CD4-positive, alpha-beta T cell treated with Interleukin-2 at 100 ng/mL for 4 hours (primary cell): ENCODE measurements at regions not wholly inside any gene's neighbourhood (a gene's known extent, or its start where the extent isn't known, plus 50 kb on each side); places are given as distances from the start of the nearest gene placed in this dataset.

ENCODE experiments used
- DNase-seq: peaks from one replicate; pipeline ENCODE4 v3.0.0-alpha.2; 2020; ENCODE audit warnings: low spot score

GRCh38 chr11:69918231-69918937, 99.2 kb upstream of the FGF3 start:
- no peak for DNase-seq

GRCh38 chr11:69918938-69919650, 99.9 kb upstream of the FGF3 start:
- DNase-seq: peak; percentile 46

DNA sequence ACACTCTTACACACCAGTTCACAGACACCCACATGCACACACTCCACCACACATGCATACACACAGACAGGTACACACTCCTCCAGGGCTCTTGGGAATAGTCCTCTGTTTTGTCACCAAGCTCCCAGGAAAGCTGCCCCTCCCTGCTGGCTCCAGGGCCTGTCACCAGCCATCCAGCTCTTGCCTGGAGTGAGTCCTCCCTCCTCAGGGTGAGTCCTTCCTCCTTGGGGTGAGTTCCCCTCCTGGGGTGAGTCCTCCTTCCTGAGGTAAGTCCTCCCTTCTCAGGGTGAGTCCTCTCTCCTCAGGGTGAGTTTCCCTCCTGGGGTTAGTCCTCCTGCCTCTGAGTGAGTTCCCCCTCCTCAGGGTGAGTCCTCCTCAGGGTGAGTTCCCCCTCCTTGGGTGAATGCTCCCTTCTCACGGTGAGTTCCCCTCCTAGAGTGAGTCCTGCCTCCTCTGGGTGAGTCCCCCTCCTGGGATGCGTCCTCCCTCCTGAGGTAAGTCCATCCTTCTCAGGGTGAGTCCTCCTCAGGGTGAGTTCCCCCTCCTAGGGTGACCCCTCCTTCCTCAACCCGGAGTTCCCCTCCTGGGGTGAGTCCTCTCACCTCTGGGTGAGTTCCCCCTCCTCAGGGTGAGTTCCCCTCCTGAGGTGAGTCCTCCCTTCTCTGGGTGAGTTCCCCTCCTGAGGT, 100.6 kb upstream of the FGF3 start:
- DNase-seq: no peak

DNA sequence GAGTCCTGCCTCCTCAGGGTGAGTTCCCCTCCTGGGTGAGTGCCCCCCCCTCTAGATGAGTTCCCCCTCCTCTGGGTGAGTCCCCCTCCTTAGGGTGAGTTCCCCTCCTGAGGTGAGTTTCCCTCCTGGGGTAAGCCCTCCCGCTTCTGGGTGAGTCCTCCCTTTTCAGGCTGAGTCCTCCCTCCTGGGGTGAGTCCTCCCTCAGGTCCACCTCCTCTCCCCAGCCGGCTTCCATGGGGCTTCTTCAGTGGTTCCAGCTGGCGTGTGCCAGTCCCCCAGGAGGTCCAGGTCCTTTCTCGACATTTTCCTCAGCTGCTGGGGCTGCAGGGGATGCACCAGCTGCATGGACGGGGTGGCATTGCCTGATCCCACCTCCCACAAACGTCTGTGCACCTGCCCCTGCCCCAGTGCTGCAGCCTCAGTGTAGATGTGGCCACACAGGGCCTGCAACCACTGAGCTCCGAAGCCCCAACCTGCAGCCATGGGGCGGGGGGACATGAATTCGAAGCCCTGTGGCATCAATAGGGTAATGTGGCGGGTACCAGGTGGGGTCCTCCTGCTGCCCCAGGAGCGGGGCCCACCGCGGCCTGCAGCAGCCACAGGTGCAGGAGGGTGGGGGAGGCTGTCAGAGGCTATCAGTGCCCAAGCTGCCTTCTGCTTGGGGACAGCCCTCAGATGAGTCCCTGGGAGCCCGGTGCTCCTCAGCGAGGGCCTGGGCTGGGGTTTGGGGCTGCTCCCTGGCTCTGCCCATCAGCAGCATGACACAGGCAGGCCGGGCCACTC, 101.3 kb upstream of the FGF3 start:
- no peak for DNase-seq

DNA sequence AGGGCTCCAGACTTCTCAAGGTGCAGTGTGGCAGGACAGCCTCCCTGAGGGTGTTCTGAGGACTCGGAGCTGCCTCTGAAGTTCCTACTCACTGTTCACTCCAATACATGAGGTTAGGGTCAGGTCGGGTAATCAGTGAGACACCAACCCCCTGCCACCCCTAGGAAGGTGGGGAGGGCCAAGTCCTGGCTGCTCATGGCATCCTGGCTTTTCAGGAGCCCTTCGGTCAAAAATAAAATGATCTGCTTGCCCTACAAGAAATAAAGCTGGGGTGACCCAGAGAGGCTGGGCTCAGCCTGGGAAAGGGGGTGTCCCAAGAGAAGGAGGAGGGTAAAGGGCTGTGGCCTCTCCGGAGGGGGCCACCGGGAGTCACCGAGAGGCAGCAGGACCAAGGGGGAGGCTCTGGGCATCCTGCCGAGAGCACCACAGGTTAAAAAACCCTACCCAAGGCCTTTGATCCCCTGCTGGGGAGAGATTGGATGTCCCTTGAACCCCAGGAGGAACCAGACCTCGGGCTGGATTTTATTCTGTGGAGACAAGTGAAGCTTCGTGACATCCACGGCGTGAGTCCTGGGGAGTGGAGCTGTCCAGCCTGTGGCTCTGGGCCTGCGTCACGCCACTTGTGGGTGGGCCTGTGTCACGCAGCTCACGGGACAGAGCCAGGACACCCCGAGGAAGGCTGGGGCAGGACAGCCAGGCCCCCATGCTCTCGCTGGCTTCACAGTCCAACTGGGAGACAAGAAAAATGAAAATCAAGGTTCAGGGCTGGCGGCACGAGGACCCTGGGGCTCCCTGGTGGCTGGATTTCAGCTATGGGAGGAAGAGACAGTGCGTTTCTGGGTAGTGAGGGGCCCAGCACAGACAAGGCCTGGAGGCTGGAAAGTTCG, 102.2 kb upstream of the FGF3 start:
- no peak for DNase-seq

GRCh38 chr11:69922015-69922595, 102.9 kb upstream of the FGF3 start:
- DNase-seq: no peak

DNA sequence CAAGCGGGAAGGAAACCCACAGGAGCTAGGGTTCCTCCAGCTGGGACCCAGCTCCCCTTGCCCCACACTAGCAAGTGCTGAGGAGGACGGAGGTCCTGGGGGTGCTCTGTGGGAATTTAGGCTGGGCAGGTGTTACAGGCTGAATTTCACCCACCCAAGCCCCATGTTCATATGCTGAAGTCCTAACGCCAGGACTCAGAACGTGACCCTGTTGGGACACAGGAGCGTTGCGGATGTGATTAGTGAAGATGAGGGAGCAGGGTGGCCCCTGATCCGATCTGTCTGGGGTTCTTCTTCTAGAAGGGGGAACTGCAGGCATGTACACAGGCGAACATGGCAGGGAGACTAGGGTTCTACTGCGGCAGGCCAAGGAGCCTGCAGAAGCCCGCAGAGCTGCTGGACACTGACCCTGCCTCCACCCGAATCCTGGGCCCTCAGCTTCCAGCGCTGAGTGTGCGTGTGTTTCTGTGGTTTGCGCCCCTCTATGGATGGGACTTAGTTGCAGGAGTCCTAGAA, 103.4 kb upstream of the FGF3 start:
- no peak for DNase-seq

GRCh38 chr11:69923196-69923595, 104.0 kb upstream of the FGF3 start:
- no peak for DNase-seq

DNA sequence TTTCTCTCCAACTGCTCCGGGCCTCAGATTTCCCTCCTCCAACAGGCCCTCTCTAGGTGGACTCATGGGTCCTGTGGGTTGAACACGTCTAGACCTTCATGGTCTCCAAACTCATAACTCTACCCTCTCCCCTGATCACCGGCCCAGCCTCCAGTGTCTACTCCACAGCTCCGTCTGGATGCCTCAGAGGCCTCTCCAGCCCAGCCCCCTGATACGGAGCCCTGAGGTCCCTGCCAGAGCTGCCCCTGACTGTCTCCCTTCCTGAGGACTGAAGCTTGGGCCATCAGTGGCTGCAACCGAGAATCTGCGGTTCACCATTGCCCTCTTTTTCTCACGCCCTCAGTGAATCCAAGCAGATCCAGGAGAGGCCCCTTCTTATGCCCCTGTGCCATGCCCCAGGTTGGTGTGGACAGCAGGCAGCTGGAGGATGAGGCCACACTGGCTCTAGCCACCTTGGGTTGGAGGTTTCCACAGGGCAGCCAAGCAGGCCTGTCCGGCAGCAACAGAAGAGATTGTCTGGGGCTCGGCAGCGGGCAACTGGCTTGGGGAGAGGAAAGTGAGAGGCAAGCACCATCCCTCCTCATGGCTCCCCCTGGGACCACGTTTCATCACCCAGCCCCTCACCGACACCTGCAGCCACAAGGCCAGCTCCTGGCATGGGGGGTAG, 104.6 kb upstream of the FGF3 start:
- no peak for DNase-seq

GRCh38 chr11:69924308-69925161, 105.3 kb upstream of the FGF3 start:
- no peak for DNase-seq

DNA sequence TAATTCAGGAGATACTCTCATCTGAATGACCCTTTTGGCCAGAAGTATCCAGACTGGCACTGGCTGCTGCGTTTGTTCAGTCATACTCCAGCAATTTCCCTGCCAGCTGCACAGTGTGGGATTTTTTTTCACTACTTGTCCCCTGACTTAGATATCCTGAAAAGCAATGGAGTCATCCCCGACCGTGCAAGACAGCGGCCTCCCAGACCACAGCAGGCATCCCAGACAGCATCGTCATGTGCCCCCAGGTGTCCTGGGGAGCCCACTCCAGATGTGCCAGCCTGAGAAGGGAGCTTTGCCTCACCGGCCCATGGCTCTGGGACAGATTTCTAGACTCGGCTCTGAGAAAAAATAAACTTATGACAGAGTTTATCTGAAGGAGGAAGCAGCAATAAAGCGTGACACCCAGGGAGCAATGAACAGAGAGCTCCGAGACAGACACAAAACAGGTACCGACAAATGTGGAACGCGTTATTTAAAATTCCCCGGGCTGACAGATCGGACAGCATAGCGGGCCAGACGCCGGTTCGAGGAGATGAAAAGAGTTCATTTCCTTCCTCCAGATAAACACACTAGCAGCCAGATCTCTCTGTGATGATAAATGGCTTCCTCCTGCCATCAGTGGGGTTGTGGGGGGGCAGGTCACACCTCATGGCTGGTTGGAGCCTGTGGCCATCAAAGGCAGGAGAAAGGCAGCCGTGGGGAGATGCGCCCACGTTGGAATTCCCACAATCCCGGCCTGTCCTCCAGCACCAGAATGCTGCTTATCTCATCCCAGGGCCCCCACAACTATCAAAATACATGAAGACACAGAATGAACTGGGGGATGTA, 106.4 kb upstream of the FGF3 start:
- DNase-seq: no peak

DNA sequence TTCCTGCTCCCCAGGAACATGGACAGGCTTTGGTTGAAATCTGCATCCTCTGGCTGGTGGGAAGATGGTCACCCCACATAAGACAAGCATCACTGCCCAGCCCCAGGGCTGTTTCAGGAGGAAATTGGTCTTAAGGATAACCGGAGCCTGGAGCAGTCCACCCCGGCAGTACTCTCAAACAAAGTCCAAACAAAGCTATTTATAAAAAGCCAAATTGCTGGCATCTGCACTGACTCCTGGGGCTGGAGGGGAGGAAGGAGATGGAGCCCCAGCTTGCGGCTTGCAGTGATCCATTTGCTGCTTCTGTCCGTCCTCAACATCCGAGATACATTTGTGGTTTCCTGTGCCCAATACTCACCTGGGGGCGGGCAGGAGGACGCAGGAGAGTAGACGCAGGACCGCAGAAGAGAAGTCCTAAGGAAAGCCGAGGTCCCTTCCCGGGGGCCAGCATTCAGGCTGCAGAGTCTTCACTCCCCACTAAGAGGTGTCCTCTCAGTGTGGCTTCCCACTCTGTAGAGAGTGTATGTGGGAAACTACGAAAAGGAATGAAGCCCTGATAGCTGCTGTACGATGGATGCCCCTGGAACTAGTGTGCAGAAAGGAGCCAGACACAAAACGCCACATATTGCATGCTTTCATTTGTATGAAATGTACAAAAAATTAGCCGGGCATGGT, 107.3 kb upstream of the FGF3 start:
- DNase-seq: no peak

DNA sequence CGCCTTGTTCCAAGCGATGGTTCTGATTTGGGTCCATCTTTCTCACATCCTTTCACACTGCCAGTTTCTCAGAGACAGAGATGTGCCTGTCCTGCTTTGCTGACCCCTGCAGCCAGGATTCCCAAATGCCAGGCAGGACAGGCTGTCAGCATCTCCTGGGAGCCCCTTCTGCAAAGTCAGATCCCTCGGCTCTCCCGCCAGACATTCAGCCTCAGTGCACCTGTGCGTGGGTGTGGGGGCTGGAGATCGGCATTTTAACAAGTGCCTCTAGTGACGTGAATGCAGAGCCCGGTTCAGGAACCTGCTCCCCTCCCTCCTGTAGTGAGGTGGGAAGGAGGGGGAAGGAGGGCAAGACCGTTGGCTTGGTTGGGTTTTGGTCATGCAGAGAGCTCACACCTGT, 108.9 kb upstream of the FGF3 start:
- DNase-seq: no peak

DNA sequence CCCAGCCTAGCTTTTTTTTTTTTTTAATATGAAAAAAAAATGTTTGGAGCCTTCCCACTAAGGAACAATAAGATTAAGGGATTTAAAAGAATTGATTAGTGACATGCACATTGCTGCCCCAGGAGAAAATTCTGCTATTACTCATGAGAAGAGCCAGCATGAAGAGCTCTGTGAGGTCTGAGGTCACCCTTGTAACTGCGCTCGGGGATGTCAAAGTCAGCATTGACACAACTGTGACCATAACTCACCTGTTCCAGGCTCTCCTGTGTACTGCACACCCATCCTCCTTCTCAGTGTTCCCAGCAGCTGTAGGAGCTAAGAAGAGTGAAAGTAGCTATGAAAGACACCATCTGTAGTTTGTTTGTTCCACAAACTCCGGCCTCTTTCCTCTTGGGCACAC, 109.8 kb upstream of the FGF3 start:
- no peak for DNase-seq

- no peak for DNase-seq
Observed at GRCh38 chr11:69930081-69931059, 111.2 kb upstream of the FGF3 start.

DNA sequence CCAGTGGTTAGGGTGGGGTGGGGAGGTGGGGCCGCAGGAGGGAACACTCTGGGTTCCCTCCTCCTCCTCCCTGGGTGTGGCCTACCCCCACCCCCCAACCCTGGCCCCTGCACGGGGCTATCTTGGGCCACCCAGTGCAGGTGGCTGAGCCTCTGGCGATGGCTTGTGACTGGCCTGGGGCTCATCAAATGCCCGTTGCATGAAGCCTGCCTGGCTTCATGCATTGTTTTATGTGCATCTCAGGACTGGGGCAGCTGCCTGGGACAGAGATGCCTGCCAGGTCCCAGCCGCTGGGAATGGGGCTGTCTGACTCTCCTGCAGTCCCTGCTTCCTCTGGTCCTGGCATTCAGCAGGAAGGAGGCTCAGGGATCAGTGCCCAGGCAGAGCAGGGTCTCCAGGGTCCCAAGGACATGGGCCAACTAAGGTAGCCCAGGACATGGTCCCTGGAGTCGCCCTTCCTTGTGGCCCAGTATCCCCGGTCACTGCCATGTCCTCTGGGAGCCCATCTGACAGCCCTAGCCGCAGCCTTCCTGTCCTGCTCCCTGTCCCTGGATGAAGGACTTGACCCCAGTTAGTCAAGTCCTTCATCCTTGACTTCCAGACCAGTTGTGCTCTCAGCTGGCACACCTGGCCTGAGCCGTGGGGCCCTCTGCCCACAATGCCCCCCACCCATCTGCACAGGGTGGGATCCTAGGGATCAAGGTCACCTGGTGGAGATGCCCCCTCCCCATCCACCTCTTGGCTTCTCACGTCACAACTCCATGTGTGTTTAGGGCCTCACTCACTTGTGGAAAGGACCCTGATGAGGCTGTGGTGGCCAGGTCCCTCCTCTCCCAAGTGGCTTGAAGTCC, 112.1 kb upstream of the FGF3 start:
- no peak for DNase-seq
